ENCODE measurements at regions not wholly inside any gene's neighbourhood (a gene's known extent, or its start where the extent isn't known, plus 50 kb on each side); places are given as distances from the start of the nearest gene placed in this dataset.
"Not testable (repeated sequence)": the region's sequence is repeated elsewhere in the genome, so short reads cannot be mapped to it uniquely, and the experiment has no call there.

DNA sequence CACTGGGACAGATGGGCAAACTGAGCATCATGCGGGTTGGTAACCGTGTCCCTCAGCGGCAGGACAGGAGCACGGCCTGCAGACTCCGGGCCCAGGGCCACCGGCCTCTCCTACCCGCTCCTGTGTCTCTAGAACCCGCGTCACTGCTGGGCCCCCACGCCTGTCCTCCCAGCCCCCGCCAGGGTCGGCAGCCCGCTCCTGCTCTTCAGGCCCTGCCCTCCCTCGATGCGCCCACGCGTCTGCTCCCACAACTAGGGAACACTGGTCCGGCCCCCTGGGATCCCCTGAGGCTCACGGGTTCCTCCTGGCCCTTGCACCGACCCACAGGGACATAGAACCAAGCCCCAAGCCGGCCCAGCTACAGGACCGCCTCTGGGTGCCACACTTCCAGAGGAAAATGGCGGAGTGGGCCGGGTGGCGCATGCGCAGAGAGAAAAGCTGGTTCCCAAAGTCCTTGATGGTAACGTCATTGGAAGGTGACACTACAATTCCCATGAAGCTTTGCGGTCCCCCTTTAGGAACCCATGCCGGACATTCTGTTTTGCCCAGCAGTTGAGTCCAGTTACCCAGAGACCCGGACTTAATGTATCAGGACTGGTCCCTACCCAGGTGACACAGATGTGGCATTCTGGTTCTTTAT lies 2712.5 kb upstream of the OR11H1 start:
- not testable (repeated sequence) for TF ChIP-seq EP300, POLR2AphosphoS5, POLR2A (IDR thresholded peaks at IDR 0.05)
- TF ChIP-seq, protein P1, sequence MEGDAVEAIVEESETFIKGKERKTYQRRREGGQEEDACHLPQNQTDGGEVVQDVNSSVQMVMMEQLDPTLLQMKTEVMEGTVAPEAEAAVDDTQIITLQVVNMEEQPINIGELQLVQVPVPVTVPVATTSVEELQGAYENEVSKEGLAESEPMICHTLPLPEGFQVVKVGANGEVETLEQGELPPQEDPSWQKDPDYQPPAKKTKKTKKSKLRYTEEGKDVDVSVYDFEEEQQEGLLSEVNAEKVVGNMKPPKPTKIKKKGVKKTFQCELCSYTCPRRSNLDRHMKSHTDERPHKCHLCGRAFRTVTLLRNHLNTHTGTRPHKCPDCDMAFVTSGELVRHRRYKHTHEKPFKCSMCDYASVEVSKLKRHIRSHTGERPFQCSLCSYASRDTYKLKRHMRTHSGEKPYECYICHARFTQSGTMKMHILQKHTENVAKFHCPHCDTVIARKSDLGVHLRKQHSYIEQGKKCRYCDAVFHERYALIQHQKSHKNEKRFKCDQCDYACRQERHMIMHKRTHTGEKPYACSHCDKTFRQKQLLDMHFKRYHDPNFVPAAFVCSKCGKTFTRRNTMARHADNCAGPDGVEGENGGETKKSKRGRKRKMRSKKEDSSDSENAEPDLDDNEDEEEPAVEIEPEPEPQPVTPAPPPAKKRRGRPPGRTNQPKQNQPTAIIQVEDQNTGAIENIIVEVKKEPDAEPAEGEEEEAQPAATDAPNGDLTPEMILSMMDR (IDR thresholded peaks at IDR 0.05): not testable (repeated sequence)
